Natural killer cell (primary cell): ENCODE measurements at regions not wholly inside any gene's neighbourhood (a gene's known extent, or its start where the extent isn't known, plus 50 kb on each side); places are given as distances from the start of the nearest gene placed in this dataset.
A peak's percentile ranks its signal among the peaks of the same experiment; 100 is the strongest.

ENCODE experiments used
- ATAC-seq, 3 donors: fragments of 150-1000 bp in 2 of 3; fragments of 200-7000 bp in 1 of 3; cut with Tn5 transposase; 1 replicate in 1 of 3; 2 replicates in 2 of 3; pipeline ENCODE4 v1.10.0; 2021; ENCODE audit warnings: mild to moderate bottlenecking in 2 of 3, moderate library complexity in 2 of 3
- DNase-seq, 2 donors: peaks; one replicate each; pipeline versions ENCODE4 v3.0.0 to v3.0.0-alpha.2; 2013 to 2021; ENCODE audit warnings: mixed read lengths in 1 of 2
- H3K27ac ChIP-seq: one replicate; pipeline ENCODE4 v1.5.1; 2013; ENCODE audit warnings: mild to moderate bottlenecking, low read length
- H3K27me3 ChIP-seq: one replicate; pipeline ENCODE4 v1.6.1; 2013; ENCODE audit warnings: low read length; ENCODE audit not compliant: control insufficient read depth, insufficient read depth
- H3K36me3 ChIP-seq: one replicate; pipeline ENCODE4 v1.6.1; 2013; ENCODE audit warnings: low read length; ENCODE audit not compliant: control insufficient read depth, insufficient read depth
- H3K4me1 ChIP-seq: one replicate; pipeline ENCODE4 v1.6.1; 2013; ENCODE audit warnings: low read length; ENCODE audit not compliant: control insufficient read depth, insufficient read depth
- H3K4me3 ChIP-seq: one replicate; pipeline ENCODE4 v1.5.1; 2013; ENCODE audit warnings: low read length
- H3K9me3 ChIP-seq: one replicate; pipeline ENCODE4 v1.6.1; 2013; ENCODE audit warnings: low read length; ENCODE audit not compliant: control insufficient read depth, insufficient read depth
- H3K27ac Mint-ChIP-seq, 2 donors: one replicate each; pipeline ENCODE4 v1.8.0; 2022; ENCODE audit warnings: mild to moderate bottlenecking in 2 of 2, mixed read lengths in 2 of 2, moderate library complexity in 1 of 2
- H3K27me3 Mint-ChIP-seq, 2 donors: one replicate each; pipeline ENCODE4 v1.8.0; 2022; ENCODE audit warnings: low read depth in 2 of 2, mixed read lengths in 2 of 2
- H3K36me3 Mint-ChIP-seq: one replicate; pipeline ENCODE4 v1.8.0; 2022; ENCODE audit warnings: mixed read lengths
- H3K4me1 Mint-ChIP-seq, 2 donors: one replicate each; pipeline ENCODE4 v1.8.0; 2022; ENCODE audit warnings: mixed read lengths in 2 of 2
- H3K4me3 Mint-ChIP-seq: one replicate; pipeline ENCODE4 v1.8.0; 2022; ENCODE audit warnings: mild to moderate bottlenecking, moderate library complexity, mixed read lengths
- H3K9me3 Mint-ChIP-seq, 2 donors: one replicate each; pipeline ENCODE4 v1.8.0; 2022; ENCODE audit warnings: mixed read lengths in 2 of 2
- WGBS: methylation state at CpG from one replicate; pipeline ENCODE4 v1.1.7; 2013; ENCODE audit warnings: missing lambda C conversion rate; ENCODE audit not compliant: insufficient coverage; 5-methylcytosine and 5-hydroxymethylcytosine counted together
- intact Hi-C: fragments of 100-400 bp; cut with micrococcal nuclease; formaldehyde crosslinking; loops from one replicate; pipeline ENCODE4 v1.14.2; 2022
- TF ChIP-seq, protein P1 (sequence below): fragments of 200-600 bp; IDR thresholded peaks from one replicate; pipeline ENCODE4 v1.8.0; 2022; ENCODE audit warnings: antibody characterized with exemption

DNA sequence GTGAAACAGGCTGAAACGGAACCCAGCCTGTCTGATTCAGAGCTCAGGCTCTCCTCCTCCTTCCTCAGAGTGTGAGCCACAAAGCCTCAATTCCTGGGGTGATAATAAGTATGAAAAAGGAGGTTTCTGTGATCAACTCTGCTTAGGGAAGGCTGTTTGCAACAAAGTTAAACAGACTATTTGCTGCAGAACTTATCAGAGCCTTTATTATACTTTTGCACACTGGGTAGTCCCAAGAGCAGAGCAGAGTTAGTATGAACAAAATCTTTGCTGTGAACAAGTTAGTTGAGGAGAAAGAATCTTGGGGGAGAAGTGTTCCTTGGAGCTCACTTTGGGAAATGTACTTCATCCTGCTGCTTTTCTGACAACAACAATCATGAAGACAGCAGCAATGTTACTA lies 67.4 kb downstream of the MRM1 start:
- no peaks in the 10 kb centered on the region for H3K36me3 Mint-ChIP-seq
- H3K36me3 ChIP-seq: no peaks in the 10 kb centered on the region
- TF ChIP-seq, protein P1, sequence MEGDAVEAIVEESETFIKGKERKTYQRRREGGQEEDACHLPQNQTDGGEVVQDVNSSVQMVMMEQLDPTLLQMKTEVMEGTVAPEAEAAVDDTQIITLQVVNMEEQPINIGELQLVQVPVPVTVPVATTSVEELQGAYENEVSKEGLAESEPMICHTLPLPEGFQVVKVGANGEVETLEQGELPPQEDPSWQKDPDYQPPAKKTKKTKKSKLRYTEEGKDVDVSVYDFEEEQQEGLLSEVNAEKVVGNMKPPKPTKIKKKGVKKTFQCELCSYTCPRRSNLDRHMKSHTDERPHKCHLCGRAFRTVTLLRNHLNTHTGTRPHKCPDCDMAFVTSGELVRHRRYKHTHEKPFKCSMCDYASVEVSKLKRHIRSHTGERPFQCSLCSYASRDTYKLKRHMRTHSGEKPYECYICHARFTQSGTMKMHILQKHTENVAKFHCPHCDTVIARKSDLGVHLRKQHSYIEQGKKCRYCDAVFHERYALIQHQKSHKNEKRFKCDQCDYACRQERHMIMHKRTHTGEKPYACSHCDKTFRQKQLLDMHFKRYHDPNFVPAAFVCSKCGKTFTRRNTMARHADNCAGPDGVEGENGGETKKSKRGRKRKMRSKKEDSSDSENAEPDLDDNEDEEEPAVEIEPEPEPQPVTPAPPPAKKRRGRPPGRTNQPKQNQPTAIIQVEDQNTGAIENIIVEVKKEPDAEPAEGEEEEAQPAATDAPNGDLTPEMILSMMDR: no peak
- no peak overlapping the region for H3K4me3 Mint-ChIP-seq
- no peak overlapping the region for H3K4me3 ChIP-seq
- no peaks in the 10 kb centered on the region for H3K9me3 ChIP-seq
- intact Hi-C loops: no loop called here
- peaks cover 10% of the 10 kb centered on the region for H3K4me1 ChIP-seq
- H3K27ac ChIP-seq: no peak overlapping the region
- H3K27ac Mint-ChIP-seq: no peak overlapping the region
- no peak for DNase-seq
- no peaks in the 10 kb centered on the region for H3K9me3 Mint-ChIP-seq
- no peaks in the 10 kb centered on the region for H3K27me3 ChIP-seq
- WGBS: no CpG with 5 or more reads among the region's 1 CpG
- no peak for ATAC-seq
- H3K27me3 Mint-ChIP-seq: peaks cover 0 to 6% of the 10 kb centered on the region in 2 donors
- peaks cover 9 to 14% of the 10 kb centered on the region in 2 donors for H3K4me1 Mint-ChIP-seq

DNA sequence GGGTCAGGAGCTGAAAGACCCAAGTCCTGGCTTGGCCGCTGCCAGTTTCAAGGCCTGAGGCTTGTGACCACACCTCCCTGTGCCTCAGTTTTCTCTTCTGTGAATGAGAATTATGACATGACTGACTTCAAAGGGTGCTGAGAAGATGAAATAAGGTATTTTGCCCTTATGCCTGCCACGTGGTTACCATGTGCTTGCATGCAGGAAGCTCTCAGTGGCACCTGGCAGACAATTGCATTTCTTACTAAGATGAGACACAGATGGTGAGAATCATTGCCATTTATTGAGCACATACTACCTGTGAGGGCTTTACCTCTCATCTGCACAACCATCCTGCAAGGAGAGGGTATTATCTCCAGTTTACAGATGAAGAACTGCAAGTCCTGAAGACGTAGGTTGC lies 69.8 kb downstream of the MRM1 start:
- no peak for ATAC-seq
- Mint-ChIP-seq H3K4me1 (peaks cover 32 to 37% of the 10 kb centered on the region in 2 donors), H3K9me3 (no peaks in the 10 kb centered on the region), H3K4me3 (no peak overlapping the region), H3K27ac (no peak overlapping the region), H3K27me3 (peaks cover 0 to 2% of the 10 kb centered on the region in 2 donors), H3K36me3 (no peaks in the 10 kb centered on the region)
- Histone ChIP-seq H3K27ac (no peak overlapping the region), H3K4me3 (no peak overlapping the region), H3K27me3 (no peaks in the 10 kb centered on the region), H3K36me3 (no peaks in the 10 kb centered on the region), H3K9me3 (no peaks in the 10 kb centered on the region), H3K4me1 (peaks cover 32% of the 10 kb centered on the region)
- WGBS: 78% methylated on average over 3 of the region's 3 CpGs
- DNase-seq: peak in 1 of 2 donors; percentile 8
- TF ChIP-seq, protein P1: no peak
- intact Hi-C loops: no loop called here

DNA sequence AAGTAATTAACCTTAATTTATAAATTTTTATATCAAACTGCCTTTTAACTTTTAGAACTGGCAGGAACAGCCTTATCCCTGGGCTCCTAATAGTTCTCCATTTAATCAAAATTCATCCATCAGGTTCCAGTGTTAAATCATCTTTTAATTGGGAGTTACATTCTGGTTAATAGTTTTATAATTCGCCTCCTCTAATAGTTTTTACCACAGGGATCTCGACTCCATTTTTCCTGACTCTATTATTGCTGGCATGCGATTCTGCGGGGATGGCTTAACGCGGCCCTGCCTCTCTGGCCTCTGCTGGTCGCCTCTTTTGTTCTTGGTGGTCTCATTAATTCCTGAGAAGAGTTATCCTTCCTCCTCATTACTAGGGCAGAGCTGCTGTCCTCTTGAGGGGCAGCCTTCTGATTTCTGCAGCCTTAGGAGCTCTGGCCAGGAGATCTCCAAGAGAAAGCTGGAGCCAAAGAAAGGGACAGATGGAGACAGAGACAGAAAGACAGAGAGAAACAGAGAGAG lies 71.1 kb downstream of the MRM1 start:
- DNase-seq: no peak
- Mint-ChIP-seq H3K27me3 (peaks cover 0 to 2% of the 10 kb centered on the region in 2 donors), H3K4me3 (no peak overlapping the region), H3K27ac (peak overlapping the region in 1 of 2 donors; percentile 18), H3K4me1 (peaks cover 38 to 44% of the 10 kb centered on the region in 2 donors), H3K9me3 (no peaks in the 10 kb centered on the region), H3K36me3 (no peaks in the 10 kb centered on the region)
- intact Hi-C loops: no loop called here
- Histone ChIP-seq H3K4me1 (peaks cover 36% of the 10 kb centered on the region), H3K27me3 (no peaks in the 10 kb centered on the region), H3K4me3 (no peak overlapping the region), H3K9me3 (no peaks in the 10 kb centered on the region), H3K36me3 (no peaks in the 10 kb centered on the region), H3K27ac (no peak overlapping the region)
- TF ChIP-seq, protein P1: no peak
- 95% methylated on average over 7 of the region's 7 CpGs for WGBS
- no peak for ATAC-seq

DNA sequence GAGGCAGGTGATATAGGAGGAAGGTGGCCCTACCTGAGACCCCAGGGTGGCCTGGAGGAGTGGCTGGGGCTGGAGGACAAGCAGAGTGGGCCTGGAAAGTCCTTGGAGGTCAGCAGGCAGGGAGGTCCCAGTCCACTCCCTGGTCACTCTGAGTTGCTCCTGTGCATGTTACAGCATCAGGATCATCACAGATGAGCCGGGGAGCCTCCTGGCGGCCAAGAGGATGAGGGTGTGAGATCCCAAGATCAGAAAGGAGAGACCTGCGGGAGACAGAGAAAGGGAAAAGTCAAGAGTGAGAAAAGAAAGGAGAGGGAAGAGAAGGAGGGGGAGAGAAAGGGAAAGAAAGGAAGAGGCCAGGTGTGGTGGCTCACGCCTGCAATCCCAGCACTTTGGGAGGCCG lies 71.7 kb downstream of the MRM1 start:
- ATAC-seq (no peak), DNase-seq (no peak)
- no peak overlapping the region for H3K4me3 ChIP-seq
- no peaks in the 10 kb centered on the region for H3K9me3 Mint-ChIP-seq
- H3K27ac ChIP-seq: no peak overlapping the region
- peaks cover 0 to 2% of the 10 kb centered on the region in 2 donors for H3K27me3 Mint-ChIP-seq
- H3K36me3 Mint-ChIP-seq: no peaks in the 10 kb centered on the region
- H3K36me3 ChIP-seq: no peaks in the 10 kb centered on the region
- peak overlapping the region in 1 of 2 donors; percentile 18 for H3K27ac Mint-ChIP-seq
- intact Hi-C loops: no loop called here
- TF ChIP-seq, protein P1: no peak
- H3K4me1 ChIP-seq: peaks cover 36% of the 10 kb centered on the region
- WGBS: 95% methylated on average over 5 of the region's 5 CpGs
- no peak overlapping the region for H3K4me3 Mint-ChIP-seq
- no peaks in the 10 kb centered on the region for H3K9me3 ChIP-seq
- H3K4me1 Mint-ChIP-seq: peaks cover 38 to 44% of the 10 kb centered on the region in 2 donors
- H3K27me3 ChIP-seq: no peaks in the 10 kb centered on the region
